ENCODE measurements at regions not wholly inside any gene's neighbourhood (a gene's known extent, or its start where the extent isn't known, plus 50 kb on each side); places are given as distances from the start of the nearest gene placed in this dataset.
A peak's percentile ranks its signal among the peaks of the same experiment; 100 is the strongest.

DNA sequence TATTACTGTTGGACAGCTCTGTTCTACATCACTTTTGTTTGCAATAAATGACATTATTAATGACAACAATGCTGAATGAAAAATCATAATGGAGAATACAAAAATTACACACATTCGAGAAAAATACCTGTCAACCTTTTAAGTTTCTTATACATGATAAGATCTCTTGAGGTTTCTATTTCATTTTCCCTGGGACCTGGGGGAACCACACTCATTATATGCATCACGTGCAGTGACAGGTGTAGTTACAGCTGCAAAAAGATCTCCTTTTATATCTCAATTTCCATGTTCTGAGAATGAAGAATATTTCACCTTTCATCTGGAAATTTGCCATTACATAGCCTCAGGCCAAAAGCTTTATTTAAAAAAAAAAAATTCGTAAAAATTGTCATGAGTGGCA is 1347.0 kb upstream of the AGA start:
- DNase-seq (ENCODE audit: low read depth in 2 of 2) = no peak

DNA sequence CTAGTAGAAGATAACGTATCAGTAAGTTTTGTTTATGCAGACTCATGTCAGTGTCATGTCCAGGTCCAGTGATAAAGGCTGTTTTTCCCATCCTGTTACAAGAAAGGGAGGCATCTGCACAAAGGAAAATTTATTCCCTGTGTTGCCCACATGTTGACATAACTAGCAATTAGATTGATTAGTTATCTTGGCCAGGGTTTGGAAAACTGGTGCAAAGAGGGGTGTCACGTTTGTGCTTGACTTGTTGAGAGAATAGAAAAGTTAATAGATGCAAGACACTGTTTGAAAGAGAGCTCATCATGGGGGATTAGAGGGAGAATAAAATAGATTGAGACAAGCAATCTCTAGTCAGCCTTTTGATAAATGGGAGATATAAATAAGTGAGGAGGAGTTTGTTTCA is 1357.0 kb upstream of the AGA start:
- no peak for DNase-seq (ENCODE audit: low read depth in 2 of 2)

DNA sequence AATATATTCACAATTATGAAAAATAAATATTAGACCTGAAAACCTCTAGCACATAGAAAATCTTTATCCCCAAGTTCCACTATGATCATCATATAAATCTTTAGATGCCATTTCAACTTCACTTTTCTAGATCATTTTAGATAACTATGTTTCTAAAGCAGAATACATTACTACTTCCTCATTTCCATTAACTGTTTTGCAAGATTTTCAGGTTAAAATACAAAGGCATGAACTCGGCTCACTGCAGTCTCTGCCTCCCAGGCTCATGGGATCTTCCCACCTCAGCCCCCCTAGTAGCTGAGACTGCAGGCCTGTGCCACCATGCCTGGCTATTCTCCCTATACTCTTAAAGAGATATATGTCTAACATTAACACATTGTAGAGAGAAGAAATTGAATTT is 1365.9 kb upstream of the AGA start:
- DNase-seq (ENCODE audit: low read depth in 2 of 2) = no peak

DNA sequence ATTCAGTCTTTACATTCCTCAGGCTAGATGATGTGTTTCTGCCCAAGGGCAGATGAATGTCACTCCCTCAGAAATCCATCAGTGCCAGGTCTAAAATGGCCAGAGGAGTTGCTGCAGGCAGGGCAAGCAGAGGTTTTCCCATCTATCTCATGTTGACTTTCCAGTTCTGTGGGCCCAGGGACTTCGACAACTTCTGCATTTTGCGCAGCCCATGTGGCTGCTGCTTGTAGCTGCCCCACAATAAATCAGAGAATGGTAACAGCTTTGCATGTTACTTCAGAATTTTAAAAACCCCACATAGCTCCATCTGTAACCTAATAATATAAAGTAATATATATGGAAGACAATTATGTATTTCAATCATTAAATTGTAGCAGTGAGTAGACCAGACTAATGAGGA is 1367.7 kb upstream of the AGA start:
- DNase-seq (ENCODE audit: low read depth in 2 of 2) = no peak

DNA sequence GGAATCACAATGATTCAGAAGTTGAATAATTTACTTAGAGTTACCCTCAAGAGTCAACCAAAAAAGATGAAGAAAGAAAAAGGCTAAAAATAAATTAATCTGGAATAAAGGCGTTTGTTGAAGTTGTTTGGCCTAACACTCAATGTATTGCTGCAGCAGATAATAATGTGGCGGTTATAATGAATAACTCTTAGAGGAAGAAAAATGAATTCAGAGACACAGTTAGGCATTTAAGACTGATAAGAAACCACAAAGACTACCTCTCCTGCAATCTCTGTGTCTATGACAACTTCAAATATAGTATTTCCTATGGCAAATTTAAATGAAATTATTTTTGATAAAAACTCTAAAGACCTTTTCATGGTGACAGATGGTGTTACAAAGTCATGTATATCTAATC is 1369.1 kb upstream of the AGA start:
- DNase-seq (ENCODE audit: low read depth in 2 of 2) = no peak

DNA sequence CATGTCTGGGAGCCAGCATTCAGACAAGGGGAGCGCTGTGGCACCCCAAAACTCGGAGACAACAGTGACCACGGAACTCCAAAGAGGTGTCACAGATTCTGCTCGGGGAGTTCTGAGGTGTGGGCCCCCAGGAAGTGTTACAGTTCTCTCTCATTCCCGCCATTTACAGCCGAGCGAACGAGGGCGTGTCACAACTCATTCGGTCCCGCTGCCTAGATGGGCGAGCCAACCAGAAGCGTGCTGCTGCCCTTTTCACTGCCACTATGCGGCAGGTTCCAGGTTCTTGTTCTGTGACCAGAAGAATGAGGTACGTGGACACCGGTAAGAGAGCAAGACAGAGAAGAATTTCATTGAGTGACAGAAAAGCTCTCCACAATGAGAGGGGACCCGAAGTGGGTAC is 1370.6 kb upstream of the AGA start:
- no peak for DNase-seq (ENCODE audit: low read depth in 2 of 2)

DNA sequence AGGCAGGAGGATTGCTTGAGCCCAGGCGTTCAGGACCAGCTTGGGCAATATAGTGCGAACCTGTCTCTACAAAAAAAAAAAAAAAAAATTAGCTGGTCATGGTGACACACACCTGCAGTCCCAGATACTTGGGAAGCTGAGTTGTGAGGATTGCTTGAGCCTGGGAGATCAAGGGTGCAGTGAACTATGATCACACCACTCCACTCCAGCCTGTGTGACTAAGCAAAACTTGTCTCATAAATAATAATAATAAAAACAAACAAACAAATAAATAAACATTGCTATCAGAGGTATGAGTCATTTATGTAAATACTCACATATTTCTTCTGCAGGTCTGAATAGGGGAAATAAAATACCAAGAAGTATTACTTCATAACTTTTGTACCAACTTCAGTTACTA is 1372.7 kb upstream of the AGA start:
- no peak for DNase-seq (ENCODE audit: low read depth in 2 of 2)

DNA sequence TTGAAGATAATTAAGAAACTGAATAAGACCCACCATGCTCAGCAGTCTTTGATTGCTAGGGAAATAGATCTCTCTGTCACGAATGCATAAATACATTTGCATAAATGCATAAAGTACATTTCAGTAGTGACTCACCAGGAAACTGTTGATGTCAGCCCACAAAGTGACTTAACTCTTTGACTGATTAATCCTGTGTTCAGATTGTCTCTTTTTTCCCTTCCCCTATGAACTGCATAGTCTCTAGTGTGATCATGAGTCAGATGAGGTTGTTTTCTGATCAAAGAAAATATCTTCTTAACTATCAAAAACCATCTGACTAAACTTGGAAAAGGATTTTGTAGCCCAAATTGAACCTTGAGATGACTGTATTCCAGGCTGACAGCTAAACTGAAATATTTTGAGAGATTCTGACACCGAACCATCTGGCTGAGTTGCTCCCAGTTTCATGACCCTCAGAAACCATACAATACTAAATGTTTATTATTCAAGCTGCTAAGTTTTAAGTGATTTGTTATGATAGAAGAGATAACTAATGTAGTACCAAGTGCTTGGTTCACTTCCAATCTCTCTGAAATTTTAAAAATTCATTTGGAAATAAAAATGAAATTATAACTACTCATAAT is 1381.5 kb upstream of the AGA start:
- DNase-seq (ENCODE audit: low read depth in 2 of 2) = peak; percentile 20 to 40

DNA sequence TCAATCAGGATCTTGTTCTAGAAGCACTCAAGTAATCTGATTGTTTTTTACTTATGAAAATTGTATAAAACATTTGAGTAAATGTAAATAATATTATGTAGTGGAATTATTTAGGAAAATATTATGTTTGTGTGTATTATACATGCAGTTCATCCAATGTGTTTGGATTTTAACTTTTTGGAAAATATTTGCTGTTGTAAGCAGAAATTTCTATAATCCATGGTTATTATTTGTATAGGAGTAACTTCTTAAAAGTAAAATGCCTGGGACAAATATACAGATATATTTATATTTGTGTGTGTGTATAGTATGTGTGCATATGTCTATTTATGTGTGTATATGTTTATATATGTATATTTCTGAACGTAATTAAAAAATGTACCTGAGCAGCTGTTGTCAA is 1394.6 kb upstream of the AGA start:
- DNase-seq (ENCODE audit: low read depth in 2 of 2) = no peak

DNA sequence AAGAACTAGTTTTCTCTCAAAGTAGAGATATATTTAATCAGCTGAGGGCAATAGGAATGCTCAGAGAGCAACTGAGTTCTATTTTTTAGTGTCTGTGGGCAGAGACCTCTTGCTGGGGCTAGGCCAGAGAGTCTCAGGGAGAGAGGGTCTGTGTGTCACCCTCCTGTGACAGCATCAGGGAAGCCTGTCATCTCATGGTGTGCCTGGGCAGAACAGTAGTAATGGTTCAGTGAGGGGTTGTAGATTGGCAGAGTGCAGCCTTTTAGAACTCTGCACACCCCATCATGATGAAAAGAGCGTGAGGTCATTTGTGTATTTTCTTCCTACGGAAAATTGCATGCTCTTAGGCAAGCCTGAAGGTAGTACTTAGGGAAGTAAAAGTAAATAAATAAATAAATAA is 1396.5 kb upstream of the AGA start:
- DNase-seq (ENCODE audit: low read depth in 2 of 2) = no peak

DNA sequence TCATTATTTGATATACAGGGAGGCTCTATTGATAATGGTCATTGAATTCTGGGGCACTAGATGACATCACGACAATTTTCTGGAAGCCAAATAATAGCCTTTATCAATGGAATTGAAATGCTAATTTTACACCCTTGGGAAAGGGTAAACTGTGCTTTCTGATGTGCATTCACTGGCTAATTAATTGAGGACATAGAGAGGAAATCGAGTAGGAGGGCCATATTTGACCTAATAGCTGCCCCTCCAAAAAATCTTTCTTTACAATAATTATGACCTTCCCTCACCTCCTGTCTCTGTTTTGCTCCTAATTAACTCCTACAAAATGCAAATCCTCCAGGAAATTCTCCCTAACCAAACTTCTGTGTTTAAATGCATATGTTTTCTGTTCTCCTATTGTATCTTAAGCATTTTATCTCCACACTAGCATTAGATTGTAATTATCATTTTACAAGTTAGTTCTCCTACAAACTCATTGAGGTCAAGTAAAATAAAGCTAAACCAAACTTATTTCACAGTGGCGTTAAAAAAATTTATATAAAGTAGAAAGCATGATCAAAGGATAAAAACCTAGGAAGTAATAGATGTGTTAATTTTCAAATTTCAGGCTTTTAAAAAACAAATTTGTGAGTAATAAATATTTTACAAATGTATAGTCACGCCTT is 1414.0 kb upstream of the AGA start:
- DNase-seq (ENCODE audit: low read depth in 2 of 2) = no peak

DNA sequence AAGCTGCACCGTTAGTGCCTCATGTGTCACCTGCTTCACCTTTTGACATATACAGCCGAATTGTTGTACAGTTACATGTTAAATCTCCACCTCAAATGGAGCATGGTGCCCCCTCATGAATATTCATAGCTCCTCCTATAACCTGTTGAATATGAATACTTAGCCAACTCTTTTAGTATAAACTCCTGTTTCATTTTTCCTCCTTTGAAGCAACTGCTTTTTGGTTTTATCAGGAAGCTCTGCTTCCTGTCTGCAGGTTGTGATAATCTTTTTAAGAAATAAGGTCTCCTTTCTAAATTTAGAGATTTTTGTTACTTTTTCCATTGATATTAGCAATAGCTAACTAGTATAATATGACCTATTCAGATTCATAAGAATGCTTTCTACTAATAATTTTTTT is 1429.2 kb upstream of the AGA start:
- no peak for DNase-seq (ENCODE audit: low read depth in 2 of 2)

DNA sequence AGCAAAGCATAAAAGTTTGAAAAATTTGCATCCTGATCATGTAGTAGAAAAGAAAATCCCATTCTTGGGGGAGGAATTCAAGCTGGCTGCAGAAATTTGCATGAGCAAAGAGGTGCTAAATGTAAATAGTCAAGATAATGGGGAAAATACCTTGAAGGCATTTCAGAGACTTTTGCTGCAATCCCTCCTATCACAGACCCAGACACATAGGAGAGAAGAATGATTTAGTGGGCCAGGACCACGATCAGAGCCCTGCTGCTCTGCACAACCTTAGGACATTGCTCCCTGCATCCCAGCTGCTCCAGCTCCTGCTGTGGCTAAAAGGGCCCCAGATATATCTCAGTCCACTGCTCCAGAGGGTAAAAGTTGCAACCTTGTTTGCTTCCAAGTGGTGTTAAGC is 1439.7 kb upstream of the AGA start:
- DNase-seq (ENCODE audit: low read depth in 2 of 2) = no peak

DNA sequence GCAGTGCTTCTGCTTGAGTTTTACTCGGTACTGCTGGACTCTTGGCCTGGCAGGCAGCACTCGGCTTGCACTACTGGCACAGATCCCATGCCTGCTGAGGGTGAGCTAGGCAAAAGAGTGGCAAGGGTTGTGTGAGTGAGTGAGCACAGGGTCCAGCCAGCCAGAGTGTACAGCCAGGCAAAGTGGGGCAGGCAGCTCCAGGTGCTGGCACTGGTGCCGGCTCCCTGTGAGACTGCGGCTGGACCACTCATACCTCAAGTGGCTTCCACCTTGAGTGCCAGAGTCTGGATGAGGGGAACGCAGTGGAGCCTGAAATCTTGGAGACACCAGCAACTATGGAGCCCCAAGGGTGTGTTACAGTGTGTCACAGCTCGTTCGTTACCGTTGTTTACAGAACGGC is 1451.9 kb upstream of the AGA start:
- DNase-seq (ENCODE audit: low read depth in 2 of 2) = no peak

DNA sequence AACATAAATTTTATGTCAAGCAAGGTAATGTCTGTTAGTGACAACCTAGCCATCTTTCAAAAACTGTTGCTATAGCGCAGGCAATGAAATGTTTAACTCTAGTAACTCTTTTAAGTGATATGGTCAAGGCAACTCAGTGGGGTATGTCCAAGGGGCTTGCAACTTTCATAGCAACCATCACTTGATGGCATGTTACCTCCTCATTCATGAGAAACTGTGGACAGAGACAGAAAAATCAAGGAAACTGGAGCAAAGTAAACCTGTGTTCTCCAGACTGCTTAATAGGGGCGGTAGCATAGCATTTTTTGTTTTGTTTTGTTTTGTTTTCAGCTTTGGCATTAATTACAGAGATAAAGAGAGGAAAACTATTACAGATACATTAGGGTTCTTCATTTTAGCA is 1456.8 kb upstream of the AGA start:
- no peak for DNase-seq (ENCODE audit: low read depth in 2 of 2)

DNA sequence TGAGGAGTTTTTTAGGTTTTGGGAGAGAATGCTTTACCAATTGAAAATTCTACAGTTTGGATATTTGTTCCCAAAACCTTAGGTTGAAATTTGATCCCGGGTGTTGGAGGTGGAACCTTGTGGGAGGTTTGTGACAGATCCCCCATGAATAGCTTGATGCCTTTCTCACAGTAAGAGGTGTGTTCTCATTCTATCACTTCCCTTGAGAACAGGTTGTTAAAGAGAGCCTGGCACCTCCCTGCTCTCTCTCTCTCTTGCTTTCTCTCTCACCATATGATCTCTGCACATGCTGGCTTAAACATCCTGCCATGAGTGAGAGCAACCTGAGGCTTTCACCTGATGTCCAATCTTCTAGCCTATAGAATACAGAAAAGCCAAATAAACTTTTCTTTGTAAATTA is 1475.5 kb upstream of the AGA start:
- DNase-seq (ENCODE audit: low read depth in 2 of 2) = no peak

DNA sequence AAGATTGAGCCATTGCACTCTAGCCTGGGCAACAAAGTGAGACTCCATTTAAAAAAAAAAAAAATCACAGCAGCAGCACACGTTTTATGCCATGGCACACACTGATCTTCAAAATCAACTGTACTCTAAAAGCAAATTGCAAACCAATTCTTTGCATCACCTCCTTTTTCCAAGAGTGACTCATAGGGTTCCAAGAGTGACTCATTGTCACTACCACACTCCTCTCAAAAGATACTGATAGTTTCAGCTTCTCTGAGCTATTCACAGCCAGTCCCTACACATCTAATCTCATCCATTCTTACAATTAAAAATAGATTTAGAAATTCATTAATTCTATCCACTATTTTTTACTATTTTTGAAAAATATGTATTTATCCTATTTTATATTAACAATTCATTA is 1494.9 kb upstream of the AGA start:
- no peak for DNase-seq (ENCODE audit: low read depth in 2 of 2)

DNA sequence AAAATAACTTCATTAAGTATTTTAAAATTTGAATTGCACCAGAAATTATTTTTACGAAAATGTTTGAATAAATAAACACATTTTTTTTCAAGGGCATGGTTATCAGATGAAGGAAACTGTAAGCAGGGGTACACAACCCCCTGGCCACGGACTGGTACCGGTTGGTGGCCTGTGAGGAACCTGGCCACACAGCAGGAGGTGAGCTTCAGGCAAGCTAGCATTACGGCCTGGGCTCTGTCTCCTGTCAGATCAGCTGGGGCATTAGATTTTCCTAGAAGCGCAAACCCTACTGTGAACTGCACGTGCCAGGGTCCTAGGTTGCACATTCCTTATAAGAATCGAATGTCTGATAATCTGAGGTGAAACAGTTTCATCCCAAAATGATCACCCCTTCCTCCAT is 1499.7 kb upstream of the AGA start:
- no peak for DNase-seq (ENCODE audit: low read depth in 2 of 2)

DNA sequence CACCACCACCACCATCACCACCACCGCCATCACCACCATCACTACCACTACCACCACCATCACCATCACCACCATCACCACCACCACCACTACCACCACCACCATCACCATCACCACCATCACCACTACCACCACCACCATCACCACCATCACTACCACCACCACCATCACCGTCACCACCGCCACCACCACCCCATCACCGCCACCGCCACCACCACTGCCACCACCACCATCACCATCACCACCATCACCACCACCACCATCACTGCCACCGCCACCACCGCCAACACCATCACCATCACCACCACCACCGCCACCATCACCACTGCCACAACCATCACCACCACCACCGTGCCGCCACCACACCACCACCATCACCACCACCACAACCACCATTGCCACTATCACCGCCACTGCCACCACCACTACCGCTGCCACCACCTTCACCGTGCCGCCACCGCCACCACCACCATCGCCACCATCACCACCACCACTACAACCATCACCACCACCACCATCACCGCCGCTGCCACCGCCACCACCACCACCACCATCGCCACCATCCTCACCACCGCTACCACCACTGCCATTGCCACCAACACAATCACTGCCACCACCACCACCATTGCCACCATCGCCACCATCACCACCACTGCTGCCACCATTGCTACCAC is 1511.3 kb upstream of the AGA start:
- no peak for DNase-seq (ENCODE audit: low read depth in 2 of 2)

DNA sequence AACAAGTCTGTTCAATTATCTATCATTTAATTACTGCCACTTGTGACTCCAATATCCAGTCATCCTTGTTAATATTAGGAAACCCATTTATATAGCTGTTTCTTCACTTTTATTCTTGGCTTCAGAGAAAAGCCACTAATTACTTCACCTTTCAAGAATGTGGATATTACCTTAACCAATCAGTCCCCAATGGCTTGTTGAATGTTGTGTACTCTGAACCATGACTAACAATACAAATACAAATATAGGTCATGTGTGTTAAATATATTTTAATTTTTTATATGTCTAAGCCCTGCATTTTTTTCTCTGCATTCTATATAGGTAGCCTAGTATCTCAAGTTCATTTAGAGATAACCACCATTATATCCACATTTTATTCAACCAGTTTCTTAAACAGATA is 1513.4 kb upstream of the AGA start:
- DNase-seq (ENCODE audit: low read depth in 2 of 2) = no peak

DNA sequence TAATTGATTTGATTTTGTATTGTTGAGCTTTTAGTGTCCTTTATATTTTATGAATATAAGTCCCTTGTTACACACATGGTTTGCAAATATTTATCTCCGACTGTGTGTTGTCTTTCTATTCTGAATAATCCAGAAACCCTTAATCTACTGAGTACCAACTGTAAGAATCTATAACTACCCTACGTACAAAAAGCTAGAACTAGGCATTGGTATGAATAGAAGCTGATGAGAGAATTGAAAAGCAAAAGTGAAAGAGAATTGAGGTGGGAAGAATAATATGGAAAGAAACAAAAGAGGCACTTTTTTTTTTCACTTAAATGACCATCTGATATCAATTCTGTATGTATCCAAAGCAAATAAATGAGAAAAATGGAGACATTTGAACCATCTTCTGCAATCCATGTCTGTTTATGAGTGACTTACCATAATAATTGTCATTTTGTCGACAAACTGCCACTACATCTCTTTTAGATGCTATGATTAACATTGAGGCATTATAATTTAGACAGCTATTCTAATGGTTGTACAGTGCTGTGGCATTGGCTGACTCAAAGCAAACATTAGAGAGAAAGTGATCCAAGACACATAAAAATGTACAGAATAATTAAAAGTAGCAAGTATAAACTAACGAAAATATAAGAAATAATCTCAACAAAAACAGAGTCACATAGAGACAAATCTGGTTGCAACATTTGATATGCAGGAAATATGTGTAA is 1516.6 kb upstream of the AGA start:
- DNase-seq (ENCODE audit: low read depth in 2 of 2) = no peak

DNA sequence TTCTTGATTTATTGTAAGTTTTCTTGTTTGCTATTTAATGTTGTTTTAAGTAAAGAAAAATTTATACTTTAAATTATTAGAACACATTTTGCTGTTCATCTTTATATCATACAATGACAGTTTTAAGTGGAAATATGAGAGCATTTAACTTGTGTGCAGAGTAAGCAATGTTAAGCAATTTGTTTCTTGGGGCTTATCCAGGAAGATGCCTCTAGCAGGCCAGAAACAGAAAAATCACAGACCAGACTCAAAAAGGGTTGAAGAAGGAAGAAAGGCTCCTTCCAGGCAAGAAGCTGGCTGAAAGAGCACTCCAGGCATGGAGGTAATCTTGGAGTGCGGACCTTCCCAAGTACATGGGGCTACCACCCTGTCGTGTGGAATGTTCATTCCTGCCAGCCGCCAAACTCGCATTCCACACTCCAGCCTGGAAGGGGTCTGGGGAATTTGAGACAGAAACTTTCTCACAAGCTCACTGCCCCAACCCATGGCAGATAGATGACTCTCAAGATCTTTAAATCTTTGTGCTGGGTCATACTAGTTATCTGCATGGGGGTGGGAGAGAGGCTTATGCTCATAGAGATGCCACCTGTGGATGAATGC is 1521.3 kb upstream of the AGA start:
- DNase-seq (ENCODE audit: low read depth in 2 of 2) = no peak

DNA sequence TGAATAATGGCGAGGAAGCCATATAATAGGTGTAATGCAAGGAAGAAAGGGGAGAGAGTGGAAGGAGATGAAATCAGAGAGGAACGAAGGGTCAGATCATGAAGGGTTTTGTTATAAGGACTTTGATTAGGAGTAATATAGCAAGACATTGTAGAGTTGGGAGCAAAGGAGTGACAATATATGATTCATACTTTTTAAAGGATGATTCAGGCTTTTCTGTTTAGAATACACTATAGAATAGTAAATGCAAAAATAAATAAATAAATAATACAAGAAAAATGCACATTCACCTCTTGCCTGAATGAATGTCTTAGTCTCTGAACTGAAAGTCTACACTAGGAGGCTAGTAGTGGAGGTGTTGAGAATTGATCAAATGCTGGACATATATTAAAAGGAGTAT is 1524.4 kb upstream of the AGA start:
- DNase-seq (ENCODE audit: low read depth in 2 of 2) = no peak
